ENCODE measurements at regions not wholly inside any gene's neighbourhood (a gene's known extent, or its start where the extent isn't known, plus 50 kb on each side); places are given as distances from the start of the nearest gene placed in this dataset.

GRCh38 chr13:80844164-80844563 lies 503.2 kb upstream of the SPRY2 start:
- Histone ChIP-seq H3K27ac (no peak overlapping the region), H3K9me3 (no peaks in the 10 kb centered on the region), H3K27me3 (no peaks in the 10 kb centered on the region), H3K4me1 (no peaks in the 10 kb centered on the region), H3K36me3 (no peaks in the 10 kb centered on the region), H3K4me3 (no peak overlapping the region)
- intact Hi-C loops (cut with DNase I; ENCODE audit: low total_unique reads): no loop called here
- DNase-seq: no peak
- TF ChIP-seq POLR2A (IDR thresholded peaks at IDR 0.05) (no peak), CTCF (IDR thresholded peaks at IDR 0.05) (no peak)

- intact Hi-C loops (cut with DNase I; ENCODE audit: low total_unique reads): no loop called here
- Histone ChIP-seq H3K9me3 (no peaks in the 10 kb centered on the region), H3K27me3 (no peaks in the 10 kb centered on the region), H3K4me1 (no peaks in the 10 kb centered on the region), H3K27ac (peak overlapping the region in 1 of 2 donors; percentile 15), H3K36me3 (no peaks in the 10 kb centered on the region), H3K4me3 (no peak overlapping the region)
- TF ChIP-seq CTCF (IDR thresholded peaks at IDR 0.05) (no peak), POLR2A (IDR thresholded peaks at IDR 0.05) (no peak)
- DNase-seq: no peak
These were observed 500.5 kb upstream of the SPRY2 start for GRCh38 chr13:80841414-80841813.

GRCh38 chr13:80840316-80840976 lies 499.5 kb upstream of the SPRY2 start:
- Histone ChIP-seq H3K4me3 (no peak overlapping the region), H3K27ac (no peak overlapping the region), H3K27me3 (no peaks in the 10 kb centered on the region), H3K4me1 (no peaks in the 10 kb centered on the region), H3K9me3 (no peaks in the 10 kb centered on the region), H3K36me3 (no peaks in the 10 kb centered on the region)
- TF ChIP-seq CTCF (IDR thresholded peaks at IDR 0.05) (no peak), POLR2A (IDR thresholded peaks at IDR 0.05) (no peak)
- peak in 1 of 2 donors; percentile 49 for DNase-seq
- intact Hi-C loops (cut with DNase I; ENCODE audit: low total_unique reads): no loop called here

- Histone ChIP-seq H3K4me3 (no peak overlapping the region), H3K27me3 (no peaks in the 10 kb centered on the region), H3K9me3 (no peaks in the 10 kb centered on the region), H3K4me1 (no peaks in the 10 kb centered on the region), H3K36me3 (no peaks in the 10 kb centered on the region), H3K27ac (no peak overlapping the region)
- TF ChIP-seq CTCF (IDR thresholded peaks at IDR 0.05): no peak
- TF ChIP-seq POLR2A (IDR thresholded peaks at IDR 0.05): no peak
- intact Hi-C loops (cut with DNase I; ENCODE audit: low total_unique reads): no loop called here
- no peak for DNase-seq
These were observed 495.0 kb upstream of the SPRY2 start for GRCh38 chr13:80835902-80836301.

GRCh38 chr13:80830431-80830830 lies 489.5 kb upstream of the SPRY2 start:
- no peaks in the 10 kb centered on the region for H3K36me3 ChIP-seq
- H3K9me3 ChIP-seq: no peaks in the 10 kb centered on the region
- no peak for DNase-seq
- no peak overlapping the region for H3K27ac ChIP-seq
- H3K4me3 ChIP-seq: no peak overlapping the region
- H3K27me3 ChIP-seq: no peaks in the 10 kb centered on the region
- TF ChIP-seq CTCF (IDR thresholded peaks at IDR 0.05): no peak
- no peak for TF ChIP-seq POLR2A (IDR thresholded peaks at IDR 0.05)
- intact Hi-C loops (cut with DNase I; ENCODE audit: low total_unique reads): no loop called here
- no peaks in the 10 kb centered on the region for H3K4me1 ChIP-seq
